HG03457 (cell line): ENCODE measurements at regions not wholly inside any gene's neighbourhood (a gene's known extent, or its start where the extent isn't known, plus 50 kb on each side); places are given as distances from the start of the nearest gene placed in this dataset.

ENCODE experiments used
- ATAC-seq: cut with Tn5 transposase; IDR thresholded peaks from one replicate; pipeline ENCODE4 v1.9.1; 2021; ENCODE audit warnings: moderate number of reproducible peaks; ENCODE audit not compliant: unreplicated experiment

- no peak for ATAC-seq
Measured at GRCh38 chrY:19167319-19168201, 394.0 kb upstream of the HSFY2 start.

GRCh38 chrY:19148783-19149182 lies 375.2 kb upstream of the HSFY2 start:
- ATAC-seq = no peak

- no peak for ATAC-seq
Measured at GRCh38 chrY:19146296-19146695, 372.8 kb upstream of the HSFY2 start.

- ATAC-seq = no peak
Measured at GRCh38 chrY:19142093-19142492, 368.6 kb upstream of the HSFY2 start.

GRCh38 chrY:19140285-19140920 lies 366.9 kb upstream of the HSFY2 start:
- no peak for ATAC-seq

GRCh38 chrY:19134426-19134825 lies 360.9 kb upstream of the HSFY2 start:
- ATAC-seq = no peak

GRCh38 chrY:19130569-19131358 lies 357.2 kb upstream of the HSFY2 start:
- no peak for ATAC-seq

- no peak for ATAC-seq
Measured at GRCh38 chrY:19126889-19127288, 353.4 kb upstream of the HSFY2 start.

GRCh38 chrY:19124609-19125008 lies 351.1 kb upstream of the HSFY2 start:
- no peak for ATAC-seq

- ATAC-seq = no peak
Measured at GRCh38 chrY:19122450-19122849, 348.9 kb upstream of the HSFY2 start.

GRCh38 chrY:19098349-19098748 lies 324.8 kb upstream of the HSFY2 start:
- no peak for ATAC-seq

- ATAC-seq = no peak
Measured at GRCh38 chrY:19095460-19095859, 321.9 kb upstream of the HSFY2 start.

GRCh38 chrY:19083006-19083405 lies 309.5 kb upstream of the HSFY2 start:
- ATAC-seq = no peak

GRCh38 chrY:19077698-19078113 lies 304.2 kb upstream of the HSFY2 start:
- ATAC-seq = no peak

GRCh38 chrY:19076846-19077697 lies 303.5 kb upstream of the HSFY2 start:
- ATAC-seq = no peak

GRCh38 chrY:19075471-19076253 lies 302.1 kb upstream of the HSFY2 start:
- no peak for ATAC-seq

- no peak for ATAC-seq
Measured at GRCh38 chrY:19067435-19067834, 293.9 kb upstream of the HSFY2 start.

- ATAC-seq = no peak
Measured at GRCh38 chrY:19066447-19067190, 293.1 kb upstream of the HSFY2 start.

GRCh38 chrY:19065119-19065518 lies 291.6 kb upstream of the HSFY2 start:
- no peak for ATAC-seq
